ENCODE measurements at regions not wholly inside any gene's neighbourhood (a gene's known extent, or its start where the extent isn't known, plus 50 kb on each side); places are given as distances from the start of the nearest gene placed in this dataset.

DNA sequence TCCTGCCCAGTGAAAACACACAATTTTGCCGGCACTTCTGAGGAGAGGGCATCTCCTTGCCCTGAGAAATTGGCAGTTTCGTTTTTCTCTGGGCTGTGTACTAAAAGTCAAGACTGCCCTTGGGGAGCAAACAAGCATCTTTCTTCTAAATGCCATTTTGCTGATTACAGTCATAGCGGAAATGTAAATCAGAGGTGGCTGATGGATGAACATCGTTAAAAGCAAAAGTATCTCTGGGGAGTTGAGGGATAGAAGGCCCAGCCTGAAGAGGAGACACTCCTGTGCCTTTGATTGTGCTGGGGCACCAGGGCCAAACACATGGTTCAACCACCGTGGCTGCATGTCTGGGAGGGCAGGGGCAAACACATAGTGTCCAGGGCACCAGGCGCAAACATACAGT, 49.8 kb downstream of the ABCC12 start:
- Histone ChIP-seq H3K27me3 (ENCODE audit: control insufficient read depth, insufficient read depth, low read length) (no peaks in the 10 kb centered on the region), H3K27ac (ENCODE audit: low read length) (no peak overlapping the region), H3K9ac (ENCODE audit: low read length) (no peak overlapping the region), H3K4me3 (ENCODE audit: low read length) (no peak overlapping the region), H3K36me3 (ENCODE audit: control insufficient read depth, low read depth, low read length) (no peaks in the 10 kb centered on the region), H3K9me3 (ENCODE audit: control insufficient read depth, low read depth, low read length) (no peaks in the 10 kb centered on the region), H3K4me1 (ENCODE audit: control insufficient read depth, low read depth, low read length) (no peaks in the 10 kb centered on the region)

DNA sequence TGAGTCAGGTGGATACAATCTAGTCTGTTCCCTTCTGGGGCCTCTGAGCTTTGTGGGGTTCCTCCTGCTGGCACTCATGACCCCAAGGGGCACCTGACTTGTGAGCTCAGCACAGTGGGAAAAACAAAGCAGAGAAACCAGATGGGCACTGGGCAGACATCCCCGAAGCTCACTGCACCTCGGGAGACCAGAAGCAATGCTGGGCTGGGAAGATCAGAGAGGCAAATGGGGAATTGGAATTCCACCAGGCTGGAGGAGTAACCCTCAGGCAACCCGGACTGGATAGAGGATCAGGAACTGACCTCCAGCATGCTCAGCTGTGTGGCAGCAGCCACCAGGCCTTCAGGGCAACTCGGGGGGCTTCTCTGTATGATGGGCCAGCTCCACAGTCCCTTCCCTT, 50.3 kb downstream of the ABCC12 start:
- Histone ChIP-seq H3K27ac (ENCODE audit: low read length) (no peak overlapping the region), H3K4me1 (ENCODE audit: control insufficient read depth, low read depth, low read length) (no peaks in the 10 kb centered on the region), H3K27me3 (ENCODE audit: control insufficient read depth, insufficient read depth, low read length) (no peaks in the 10 kb centered on the region), H3K36me3 (ENCODE audit: control insufficient read depth, low read depth, low read length) (no peaks in the 10 kb centered on the region), H3K4me3 (ENCODE audit: low read length) (no peak overlapping the region), H3K9me3 (ENCODE audit: control insufficient read depth, low read depth, low read length) (no peaks in the 10 kb centered on the region), H3K9ac (ENCODE audit: low read length) (no peak overlapping the region)

DNA sequence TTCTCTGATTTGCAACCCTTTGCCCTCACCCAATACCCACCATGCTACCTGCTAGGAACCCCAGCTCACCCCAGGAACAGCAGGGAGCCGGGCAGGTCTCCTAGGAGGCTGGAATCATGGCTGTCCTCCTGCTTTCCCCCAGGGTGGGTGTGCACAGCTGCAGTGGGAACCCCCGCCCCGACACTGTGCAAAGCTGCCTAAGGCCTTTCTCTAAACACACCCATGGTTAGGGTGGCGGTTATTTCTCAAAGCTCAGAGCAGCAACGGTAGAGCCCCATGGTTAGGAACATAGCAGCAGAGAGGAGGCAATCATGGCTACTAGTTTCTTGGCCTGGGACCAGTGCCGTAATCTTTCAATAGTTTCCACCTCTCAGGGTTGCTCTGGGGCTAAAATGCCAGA, 52.2 kb downstream of the ABCC12 start:
- H3K36me3 ChIP-seq (ENCODE audit: control insufficient read depth, low read depth, low read length) = no peaks in the 10 kb centered on the region
- H3K4me1 ChIP-seq (ENCODE audit: control insufficient read depth, low read depth, low read length) = no peaks in the 10 kb centered on the region
- no peak overlapping the region for H3K4me3 ChIP-seq (ENCODE audit: low read length)
- H3K27ac ChIP-seq (ENCODE audit: low read length) = no peak overlapping the region
- H3K9me3 ChIP-seq (ENCODE audit: control insufficient read depth, low read depth, low read length) = no peaks in the 10 kb centered on the region
- no peaks in the 10 kb centered on the region for H3K27me3 ChIP-seq (ENCODE audit: control insufficient read depth, insufficient read depth, low read length)
- H3K9ac ChIP-seq (ENCODE audit: low read length) = no peak overlapping the region

DNA sequence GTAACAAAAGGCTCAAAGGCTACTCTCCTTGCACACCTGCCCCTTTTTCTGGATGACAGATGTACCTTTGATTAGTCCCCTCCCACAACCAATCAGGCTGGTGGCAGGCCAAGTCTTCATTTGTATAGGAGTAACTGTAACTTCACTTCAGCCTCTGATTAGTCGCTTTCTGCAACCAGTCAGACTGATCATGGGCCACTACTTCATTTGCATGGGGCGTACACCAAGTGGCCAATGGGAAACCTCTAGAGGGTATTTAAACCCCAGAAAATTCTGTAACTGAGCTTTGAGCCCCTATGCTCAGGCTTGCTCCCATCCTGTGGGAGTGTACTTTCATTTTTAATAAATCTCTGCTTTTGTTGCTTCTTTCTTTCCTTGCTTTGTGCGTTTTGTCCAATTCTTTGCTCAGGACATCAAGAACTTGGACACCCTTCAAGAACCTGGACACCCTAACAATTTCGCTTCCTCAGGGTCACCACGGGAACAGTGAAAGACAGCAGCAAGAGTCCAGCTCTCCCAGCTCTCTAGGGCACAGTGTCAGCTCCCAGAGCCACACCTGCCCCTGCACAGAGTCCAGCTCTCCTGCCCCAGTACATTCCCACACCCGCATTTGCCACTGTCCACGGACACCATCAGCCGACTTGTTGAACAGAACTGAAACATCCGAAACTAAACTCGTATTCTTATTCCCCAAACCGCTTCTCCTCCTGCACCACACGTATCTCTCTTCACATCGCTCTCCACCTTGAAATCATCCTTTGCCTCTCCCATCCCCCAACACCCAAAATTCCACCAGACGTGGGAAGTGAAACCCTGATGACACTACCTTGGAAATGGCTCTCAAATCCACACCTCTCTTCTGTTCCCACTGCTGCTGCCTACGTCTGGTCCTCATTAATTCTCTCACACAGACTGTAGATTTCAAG, 53.4 kb downstream of the ABCC12 start:
- H3K27me3 ChIP-seq (ENCODE audit: control insufficient read depth, insufficient read depth, low read length) = no peaks in the 10 kb centered on the region
- no peak overlapping the region for H3K4me3 ChIP-seq (ENCODE audit: low read length)
- no peaks in the 10 kb centered on the region for H3K36me3 ChIP-seq (ENCODE audit: control insufficient read depth, low read depth, low read length)
- no peak overlapping the region for H3K9ac ChIP-seq (ENCODE audit: low read length)
- no peaks in the 10 kb centered on the region for H3K9me3 ChIP-seq (ENCODE audit: control insufficient read depth, low read depth, low read length)
- H3K27ac ChIP-seq (ENCODE audit: low read length) = no peak overlapping the region
- H3K4me1 ChIP-seq (ENCODE audit: control insufficient read depth, low read depth, low read length) = no peaks in the 10 kb centered on the region

DNA sequence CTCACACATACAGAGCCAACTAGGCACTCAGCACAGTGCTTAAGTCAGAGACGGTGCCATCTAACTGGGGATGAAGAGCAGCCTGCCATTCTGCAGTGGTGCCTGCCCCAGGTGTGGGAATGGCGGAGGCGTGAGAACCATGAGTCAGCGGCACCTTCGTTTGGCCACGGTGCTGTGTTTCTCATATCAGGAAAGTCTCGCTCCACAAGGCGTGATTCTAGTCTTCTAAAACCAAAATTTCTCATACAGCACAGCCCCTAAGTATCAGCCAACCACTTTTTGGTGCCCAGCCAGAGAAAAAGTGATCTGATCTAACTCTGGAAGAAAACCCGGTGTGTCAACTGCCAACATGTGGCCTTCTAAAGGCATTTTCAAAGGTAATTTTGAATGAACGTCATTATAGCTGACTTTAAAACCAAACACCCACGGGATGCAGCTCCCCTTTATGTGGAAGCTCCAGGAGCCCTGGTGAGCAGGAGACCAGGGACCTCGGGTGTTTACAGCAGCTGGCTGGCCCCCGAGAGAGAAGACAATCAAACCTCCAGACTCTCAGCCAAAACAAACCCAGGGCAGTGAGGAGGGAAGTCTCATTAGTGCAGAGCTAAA, 54.6 kb downstream of the ABCC12 start:
- Histone ChIP-seq H3K36me3 (ENCODE audit: control insufficient read depth, low read depth, low read length) (no peaks in the 10 kb centered on the region), H3K27me3 (ENCODE audit: control insufficient read depth, insufficient read depth, low read length) (no peaks in the 10 kb centered on the region), H3K9ac (ENCODE audit: low read length) (no peak overlapping the region), H3K4me1 (ENCODE audit: control insufficient read depth, low read depth, low read length) (no peaks in the 10 kb centered on the region), H3K27ac (ENCODE audit: low read length) (no peak overlapping the region), H3K4me3 (ENCODE audit: low read length) (no peak overlapping the region), H3K9me3 (ENCODE audit: control insufficient read depth, low read depth, low read length) (no peaks in the 10 kb centered on the region)

DNA sequence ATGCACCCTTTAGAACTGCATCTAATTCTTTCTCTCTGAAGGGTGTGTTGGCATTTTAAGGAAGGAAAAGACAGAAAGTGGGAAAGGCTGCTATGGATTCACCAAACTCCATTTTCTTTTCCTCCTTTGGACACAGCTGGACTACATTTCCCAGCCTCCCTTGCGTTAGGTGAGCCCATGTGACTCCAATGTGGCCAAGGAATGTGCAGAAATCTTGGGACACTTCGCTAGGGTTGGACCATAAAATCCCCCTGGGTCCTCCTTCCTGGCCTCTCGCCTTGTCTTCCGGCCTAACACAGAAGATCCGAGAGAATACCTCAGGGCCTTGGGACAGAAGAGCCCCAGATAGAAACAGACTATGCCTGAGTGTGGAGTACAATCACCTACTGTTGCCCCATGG, 56.3 kb downstream of the ABCC12 start:
- Histone ChIP-seq H3K27ac (ENCODE audit: low read length) (no peak overlapping the region), H3K9ac (ENCODE audit: low read length) (no peak overlapping the region), H3K4me3 (ENCODE audit: low read length) (no peak overlapping the region), H3K9me3 (ENCODE audit: control insufficient read depth, low read depth, low read length) (no peaks in the 10 kb centered on the region), H3K36me3 (ENCODE audit: control insufficient read depth, low read depth, low read length) (no peaks in the 10 kb centered on the region), H3K27me3 (ENCODE audit: control insufficient read depth, insufficient read depth, low read length) (no peaks in the 10 kb centered on the region), H3K4me1 (ENCODE audit: control insufficient read depth, low read depth, low read length) (no peaks in the 10 kb centered on the region)

DNA sequence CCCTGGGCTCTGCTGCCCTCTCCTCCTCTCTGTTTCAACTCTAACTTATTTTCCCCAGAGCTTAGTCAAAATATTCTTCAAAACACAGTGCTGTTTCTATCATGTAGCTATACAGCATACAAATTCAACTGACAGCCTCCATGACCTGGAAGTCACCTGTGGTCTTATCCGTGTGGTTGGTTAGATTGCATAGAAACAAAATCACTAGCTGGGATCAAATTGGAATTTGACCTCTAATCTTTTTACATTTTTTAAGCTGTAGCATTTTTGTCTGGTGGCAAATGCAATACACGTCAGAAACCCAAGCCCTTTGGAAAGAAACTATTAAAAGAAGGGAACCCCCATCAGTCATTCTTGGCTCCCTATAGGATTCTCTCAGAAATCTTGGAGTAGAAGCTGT, 57.3 kb downstream of the ABCC12 start:
- H3K9ac ChIP-seq (ENCODE audit: low read length) = no peak overlapping the region
- no peaks in the 10 kb centered on the region for H3K27me3 ChIP-seq (ENCODE audit: control insufficient read depth, insufficient read depth, low read length)
- H3K4me3 ChIP-seq (ENCODE audit: low read length) = no peak overlapping the region
- no peak overlapping the region for H3K27ac ChIP-seq (ENCODE audit: low read length)
- H3K36me3 ChIP-seq (ENCODE audit: control insufficient read depth, low read depth, low read length) = no peaks in the 10 kb centered on the region
- no peaks in the 10 kb centered on the region for H3K9me3 ChIP-seq (ENCODE audit: control insufficient read depth, low read depth, low read length)
- no peaks in the 10 kb centered on the region for H3K4me1 ChIP-seq (ENCODE audit: control insufficient read depth, low read depth, low read length)

DNA sequence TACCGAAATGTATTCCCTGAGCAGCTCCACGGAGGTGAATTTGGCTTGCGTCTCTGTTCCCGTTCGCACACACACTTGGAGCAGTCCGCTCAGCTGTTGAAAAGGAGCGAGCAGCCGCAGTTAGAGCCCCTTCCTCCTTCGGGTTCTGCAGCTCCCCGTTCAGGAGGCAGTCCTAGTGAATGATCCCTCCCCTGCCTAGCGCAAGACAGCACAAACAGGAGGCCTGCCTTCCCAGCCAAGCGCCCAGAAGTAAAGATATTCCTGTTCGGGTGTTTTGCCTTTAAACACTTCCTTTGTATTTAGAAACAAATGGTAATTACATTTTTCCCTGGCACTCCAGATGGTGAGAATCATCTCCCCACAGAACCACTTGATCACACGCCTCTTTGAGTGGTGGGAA, 64.7 kb downstream of the ABCC12 start:
- Histone ChIP-seq H3K9me3 (ENCODE audit: control insufficient read depth, low read depth, low read length) (no peaks in the 10 kb centered on the region), H3K4me1 (ENCODE audit: control insufficient read depth, low read depth, low read length) (no peaks in the 10 kb centered on the region), H3K27ac (ENCODE audit: low read length) (no peak overlapping the region), H3K4me3 (ENCODE audit: low read length) (no peak overlapping the region), H3K36me3 (ENCODE audit: control insufficient read depth, low read depth, low read length) (no peaks in the 10 kb centered on the region), H3K27me3 (ENCODE audit: control insufficient read depth, insufficient read depth, low read length) (no peaks in the 10 kb centered on the region), H3K9ac (ENCODE audit: low read length) (no peak overlapping the region)

DNA sequence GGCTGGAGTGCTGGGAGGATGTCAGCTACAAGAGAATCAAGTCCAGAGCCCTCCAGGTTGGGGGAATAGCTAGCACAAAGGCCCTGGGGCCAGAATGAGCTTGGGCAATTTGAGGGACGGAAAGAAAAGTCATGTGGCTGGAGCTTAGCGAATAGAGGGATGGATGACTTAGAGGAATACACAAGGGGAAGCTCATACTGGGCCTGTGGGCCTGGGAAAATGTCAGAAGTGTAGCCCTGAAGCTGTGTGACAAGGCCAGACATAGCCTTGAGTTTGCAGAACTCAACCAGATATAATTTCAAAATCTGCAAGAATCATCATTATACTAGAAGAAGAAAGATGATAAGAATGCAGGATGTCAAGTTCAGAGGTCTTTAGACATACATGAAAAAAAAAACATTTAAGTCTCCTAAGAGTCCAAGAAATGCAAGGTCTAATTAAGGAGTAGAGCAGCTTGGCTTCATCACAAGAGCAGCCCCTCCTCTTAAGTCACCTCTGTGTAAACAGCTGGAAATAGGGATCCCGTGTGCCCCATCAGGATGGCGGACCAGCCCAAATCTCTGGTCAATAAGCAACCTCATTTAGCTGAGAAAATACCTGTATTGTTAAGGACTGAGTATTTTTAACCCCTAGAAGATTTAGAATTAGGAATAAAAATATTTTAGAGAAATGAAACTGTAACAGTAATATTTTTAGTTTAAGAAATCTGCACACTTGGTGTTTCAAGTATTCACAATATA, 66.6 kb downstream of the ABCC12 start:
- no peak overlapping the region for H3K4me3 ChIP-seq (ENCODE audit: low read length)
- H3K9ac ChIP-seq (ENCODE audit: low read length) = no peak overlapping the region
- no peaks in the 10 kb centered on the region for H3K4me1 ChIP-seq (ENCODE audit: control insufficient read depth, low read depth, low read length)
- no peaks in the 10 kb centered on the region for H3K36me3 ChIP-seq (ENCODE audit: control insufficient read depth, low read depth, low read length)
- no peaks in the 10 kb centered on the region for H3K9me3 ChIP-seq (ENCODE audit: control insufficient read depth, low read depth, low read length)
- no peak overlapping the region for H3K27ac ChIP-seq (ENCODE audit: low read length)
- H3K27me3 ChIP-seq (ENCODE audit: control insufficient read depth, insufficient read depth, low read length) = no peaks in the 10 kb centered on the region

DNA sequence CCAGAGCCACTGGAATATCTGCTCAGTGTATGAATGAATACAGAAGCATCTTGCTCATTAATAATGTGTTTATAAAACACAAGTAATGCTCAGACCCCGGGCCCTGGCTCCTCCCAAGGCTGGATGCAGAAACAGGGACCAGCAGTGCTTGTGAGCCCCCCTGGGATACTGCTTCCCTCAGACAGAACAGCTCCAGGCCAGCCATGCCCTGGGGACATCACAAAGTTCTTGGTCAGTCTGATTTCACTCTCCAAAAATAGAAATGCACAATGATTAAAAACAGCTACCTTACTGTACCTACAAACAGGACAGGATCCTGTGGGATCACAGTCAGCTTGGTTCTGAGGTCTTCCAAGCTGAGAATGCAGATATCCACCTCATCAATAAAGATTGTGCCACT, 68.2 kb downstream of the ABCC12 start:
- no peaks in the 10 kb centered on the region for H3K27me3 ChIP-seq (ENCODE audit: control insufficient read depth, insufficient read depth, low read length)
- H3K9ac ChIP-seq (ENCODE audit: low read length) = no peak overlapping the region
- no peak overlapping the region for H3K4me3 ChIP-seq (ENCODE audit: low read length)
- no peaks in the 10 kb centered on the region for H3K9me3 ChIP-seq (ENCODE audit: control insufficient read depth, low read depth, low read length)
- H3K27ac ChIP-seq (ENCODE audit: low read length) = no peak overlapping the region
- no peaks in the 10 kb centered on the region for H3K36me3 ChIP-seq (ENCODE audit: control insufficient read depth, low read depth, low read length)
- no peaks in the 10 kb centered on the region for H3K4me1 ChIP-seq (ENCODE audit: control insufficient read depth, low read depth, low read length)

DNA sequence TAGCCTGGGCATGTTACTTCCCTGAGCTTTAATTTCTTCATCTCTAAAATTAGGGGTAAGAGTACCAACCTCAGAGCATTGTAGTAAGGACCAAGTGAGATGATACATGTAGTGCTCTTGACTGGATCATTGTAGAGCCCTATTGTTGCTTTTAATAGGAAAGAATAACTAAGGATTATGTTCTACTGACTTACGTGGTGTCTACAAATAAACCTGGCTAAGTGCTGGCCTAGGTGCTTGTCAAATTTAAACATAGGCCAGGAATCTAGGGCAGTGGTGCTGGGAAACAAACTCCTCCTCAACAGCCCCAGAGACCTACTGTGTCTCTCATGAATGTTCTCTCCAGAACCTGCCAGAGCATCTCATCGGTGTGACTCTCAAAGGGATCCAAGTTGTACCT, 69.4 kb downstream of the ABCC12 start:
- no peak overlapping the region for H3K4me3 ChIP-seq (ENCODE audit: low read length)
- no peaks in the 10 kb centered on the region for H3K36me3 ChIP-seq (ENCODE audit: control insufficient read depth, low read depth, low read length)
- H3K9ac ChIP-seq (ENCODE audit: low read length) = no peak overlapping the region
- H3K9me3 ChIP-seq (ENCODE audit: control insufficient read depth, low read depth, low read length) = no peaks in the 10 kb centered on the region
- H3K4me1 ChIP-seq (ENCODE audit: control insufficient read depth, low read depth, low read length) = no peaks in the 10 kb centered on the region
- no peaks in the 10 kb centered on the region for H3K27me3 ChIP-seq (ENCODE audit: control insufficient read depth, insufficient read depth, low read length)
- no peak overlapping the region for H3K27ac ChIP-seq (ENCODE audit: low read length)

All from iPS-18a (cell line).